HFFc6 (cell line): ENCODE measurements at regions not wholly inside any gene's neighbourhood (a gene's known extent, or its start where the extent isn't known, plus 50 kb on each side); places are given as distances from the start of the nearest gene placed in this dataset.

ENCODE experiments used
- DNase-seq: peaks from one replicate; pipeline ENCODE4 v3.0.0-alpha.2; 2018
- H3K27ac Mint-ChIP-seq: 2 replicates; pipeline ENCODE4 v1.8.0; 2020; ENCODE audit warnings: mild to moderate bottlenecking, mixed read lengths
- H3K27me3 Mint-ChIP-seq: 2 replicates; pipeline ENCODE4 v1.8.0; 2021; ENCODE audit warnings: mild to moderate bottlenecking, moderate library complexity, mixed read lengths; ENCODE audit not compliant: insufficient read depth
- H3K36me3 Mint-ChIP-seq: 2 replicates; pipeline ENCODE4 v1.8.0; 2021; ENCODE audit warnings: low read depth, mixed read lengths
- H3K4me1 Mint-ChIP-seq: 2 replicates; pipeline ENCODE4 v1.8.0; 2020; ENCODE audit warnings: low read depth, mixed read lengths
- H3K4me3 Mint-ChIP-seq: 2 replicates; pipeline ENCODE4 v1.8.0; 2020; ENCODE audit warnings: mild to moderate bottlenecking, moderate library complexity, mixed read lengths
- H3K9me3 Mint-ChIP-seq: 2 replicates; pipeline ENCODE4 v1.8.0; 2020; ENCODE audit warnings: mild to moderate bottlenecking, mixed read lengths
- TF ChIP-seq, protein P1 (sequence below): fragments of 200-600 bp; sonication (generic); IDR thresholded peaks from 2 replicates; pipeline ENCODE4 v1.5.0; 2021; ENCODE audit warnings: antibody characterized with exemption, mild to moderate bottlenecking

DNA sequence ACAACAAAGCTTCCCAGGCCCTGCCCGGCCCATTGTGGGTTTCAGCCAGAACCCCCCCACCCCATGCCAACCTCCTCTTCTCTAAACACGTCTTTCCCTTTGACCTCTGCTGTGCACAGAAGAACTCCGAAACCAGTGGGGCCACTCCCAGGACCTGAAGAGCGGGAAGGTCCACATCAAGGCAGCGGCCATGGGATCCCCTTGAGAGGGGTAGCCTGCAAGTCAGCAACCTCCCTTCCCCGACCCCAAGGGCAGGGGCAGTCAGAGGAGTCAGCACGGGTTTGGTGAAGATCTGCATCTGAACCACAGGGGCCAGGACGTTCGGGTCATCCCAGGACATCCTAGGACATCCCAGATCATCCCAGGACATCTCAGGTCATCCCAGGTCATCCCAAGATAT, 379.9 kb upstream of the IRX4 start:
- Mint-ChIP-seq H3K4me3 (no peak overlapping the region), H3K36me3 (no peaks in the 10 kb centered on the region), H3K9me3 (peaks cover 22% of the 10 kb centered on the region), H3K4me1 (no peaks in the 10 kb centered on the region), H3K27ac (no peak overlapping the region), H3K27me3 (no peaks in the 10 kb centered on the region; the same call in none of the 2 replicates)
- DNase-seq: no peak
- TF ChIP-seq, protein P1, sequence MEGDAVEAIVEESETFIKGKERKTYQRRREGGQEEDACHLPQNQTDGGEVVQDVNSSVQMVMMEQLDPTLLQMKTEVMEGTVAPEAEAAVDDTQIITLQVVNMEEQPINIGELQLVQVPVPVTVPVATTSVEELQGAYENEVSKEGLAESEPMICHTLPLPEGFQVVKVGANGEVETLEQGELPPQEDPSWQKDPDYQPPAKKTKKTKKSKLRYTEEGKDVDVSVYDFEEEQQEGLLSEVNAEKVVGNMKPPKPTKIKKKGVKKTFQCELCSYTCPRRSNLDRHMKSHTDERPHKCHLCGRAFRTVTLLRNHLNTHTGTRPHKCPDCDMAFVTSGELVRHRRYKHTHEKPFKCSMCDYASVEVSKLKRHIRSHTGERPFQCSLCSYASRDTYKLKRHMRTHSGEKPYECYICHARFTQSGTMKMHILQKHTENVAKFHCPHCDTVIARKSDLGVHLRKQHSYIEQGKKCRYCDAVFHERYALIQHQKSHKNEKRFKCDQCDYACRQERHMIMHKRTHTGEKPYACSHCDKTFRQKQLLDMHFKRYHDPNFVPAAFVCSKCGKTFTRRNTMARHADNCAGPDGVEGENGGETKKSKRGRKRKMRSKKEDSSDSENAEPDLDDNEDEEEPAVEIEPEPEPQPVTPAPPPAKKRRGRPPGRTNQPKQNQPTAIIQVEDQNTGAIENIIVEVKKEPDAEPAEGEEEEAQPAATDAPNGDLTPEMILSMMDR: no peak

DNA sequence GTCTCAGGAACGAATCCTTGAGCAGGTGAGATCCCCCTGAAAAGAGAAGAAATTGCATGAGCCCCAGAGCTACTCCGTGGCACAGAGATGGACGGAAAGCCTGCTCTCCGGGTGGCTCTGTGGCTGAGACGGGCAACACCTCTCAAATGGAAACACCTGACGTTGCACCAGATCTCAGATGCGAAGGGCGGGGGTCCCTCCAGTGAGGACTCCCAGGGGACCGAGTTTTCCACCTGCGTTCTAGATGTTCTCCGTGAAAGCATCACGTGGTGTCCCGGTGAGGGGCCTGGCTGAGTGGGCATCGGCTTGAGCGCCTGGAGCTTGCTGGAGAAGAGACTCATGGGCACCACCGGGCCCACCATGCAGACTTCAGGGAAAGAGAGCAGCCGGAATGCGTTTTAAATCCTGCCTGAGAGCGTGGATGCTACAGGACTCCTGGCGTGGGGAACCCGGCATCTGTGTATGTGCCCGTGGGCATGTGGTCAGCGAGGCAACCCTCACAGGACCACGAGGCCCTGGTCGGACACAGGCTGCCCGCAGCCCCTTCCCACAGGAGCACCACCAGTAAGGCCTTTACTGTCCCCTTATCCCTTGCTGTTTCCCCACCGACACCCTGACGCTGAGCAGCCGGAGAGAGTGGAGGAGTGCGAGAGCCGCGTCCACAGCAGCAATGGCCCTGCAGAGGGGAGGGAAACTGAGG, 378.4 kb upstream of the IRX4 start:
- Mint-ChIP-seq H3K27me3 (no peaks in the 10 kb centered on the region; the same call in none of the 2 replicates), H3K4me1 (no peaks in the 10 kb centered on the region), H3K27ac (no peak overlapping the region), H3K36me3 (no peaks in the 10 kb centered on the region), H3K9me3 (peaks cover 35% of the 10 kb centered on the region), H3K4me3 (no peak overlapping the region)
- DNase-seq: no peak
- TF ChIP-seq, protein P1: no peak

DNA sequence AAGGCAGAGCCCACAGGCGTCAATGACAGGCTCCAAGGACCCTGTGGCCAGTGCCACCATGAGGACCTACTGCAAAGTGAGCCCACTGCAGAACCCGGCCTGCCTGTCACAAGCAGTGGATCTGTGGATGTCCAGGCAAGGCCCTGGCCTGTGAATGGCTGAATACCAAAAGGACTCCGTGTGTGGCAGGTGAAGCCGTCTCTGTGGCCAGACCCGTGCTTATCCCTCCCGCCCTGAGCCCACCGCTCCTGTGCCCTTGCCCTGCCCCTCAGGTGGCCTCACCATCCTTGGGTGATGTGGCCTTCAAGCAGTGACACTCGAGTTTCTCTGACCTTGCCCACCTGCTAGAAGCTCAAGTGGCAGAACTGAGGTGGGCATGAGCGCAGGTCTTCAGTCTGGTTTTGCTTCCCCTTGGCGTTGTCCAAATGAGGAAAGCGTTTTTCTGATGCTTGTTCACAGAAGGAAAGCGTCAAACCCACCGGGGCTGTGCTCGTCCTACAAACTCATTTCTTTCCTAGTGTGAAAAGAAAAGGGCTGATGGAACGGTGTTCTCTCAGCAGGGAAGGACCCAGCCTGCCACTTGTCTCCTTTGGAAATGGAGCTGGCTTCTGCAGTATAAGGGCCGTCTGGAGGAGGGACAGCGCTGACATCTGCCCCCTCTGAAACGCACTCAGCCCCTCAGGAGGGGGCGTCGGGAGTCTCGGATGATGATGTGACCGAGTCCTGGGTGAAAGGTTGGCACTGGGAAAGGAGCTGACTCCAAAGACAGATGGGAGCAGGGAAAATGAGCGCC, 377.7 kb upstream of the IRX4 start:
- Mint-ChIP-seq H3K4me3 (no peak overlapping the region), H3K36me3 (no peaks in the 10 kb centered on the region), H3K27ac (no peak overlapping the region), H3K27me3 (no peaks in the 10 kb centered on the region; the same call in none of the 2 replicates), H3K4me1 (no peaks in the 10 kb centered on the region), H3K9me3 (peaks cover 43% of the 10 kb centered on the region)
- TF ChIP-seq, protein P1: no peak
- no peak for DNase-seq

DNA sequence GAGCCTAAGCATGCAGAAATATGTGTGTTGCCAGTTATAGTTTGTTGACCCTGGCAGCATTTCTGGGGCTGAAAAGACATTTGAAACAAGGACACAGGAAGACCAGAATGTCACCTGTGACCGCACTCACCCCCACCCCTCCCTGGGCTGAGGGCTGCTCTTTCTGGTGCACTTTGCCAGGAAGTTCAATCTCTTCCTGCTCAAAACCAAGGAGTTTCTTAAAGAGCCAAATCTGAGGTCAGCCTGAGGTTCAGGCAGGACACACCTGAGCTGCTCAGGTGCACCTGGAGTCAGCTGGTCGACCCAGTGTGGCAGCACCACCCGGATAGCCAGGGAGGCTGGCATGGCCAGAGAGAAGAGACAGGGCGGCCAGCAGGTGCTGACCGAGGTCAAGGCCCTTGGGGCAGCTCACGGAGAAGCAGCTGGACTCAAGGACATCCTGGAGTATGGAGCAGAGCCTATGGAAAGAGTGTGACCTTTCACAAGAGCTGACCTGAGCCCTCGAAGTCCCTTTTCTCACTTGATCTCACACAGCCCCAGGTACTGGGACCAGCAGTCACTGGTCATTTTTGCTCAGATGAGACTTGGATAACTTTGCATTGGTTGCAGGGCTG, 376.9 kb upstream of the IRX4 start:
- peaks cover 43% of the 10 kb centered on the region for H3K9me3 Mint-ChIP-seq
- TF ChIP-seq, protein P1: no peak
- no peak overlapping the region for H3K4me3 Mint-ChIP-seq
- H3K27me3 Mint-ChIP-seq: no peaks in the 10 kb centered on the region; the same call in none of the 2 replicates
- H3K4me1 Mint-ChIP-seq: no peaks in the 10 kb centered on the region
- no peak for DNase-seq
- H3K36me3 Mint-ChIP-seq: no peaks in the 10 kb centered on the region
- no peak overlapping the region for H3K27ac Mint-ChIP-seq

DNA sequence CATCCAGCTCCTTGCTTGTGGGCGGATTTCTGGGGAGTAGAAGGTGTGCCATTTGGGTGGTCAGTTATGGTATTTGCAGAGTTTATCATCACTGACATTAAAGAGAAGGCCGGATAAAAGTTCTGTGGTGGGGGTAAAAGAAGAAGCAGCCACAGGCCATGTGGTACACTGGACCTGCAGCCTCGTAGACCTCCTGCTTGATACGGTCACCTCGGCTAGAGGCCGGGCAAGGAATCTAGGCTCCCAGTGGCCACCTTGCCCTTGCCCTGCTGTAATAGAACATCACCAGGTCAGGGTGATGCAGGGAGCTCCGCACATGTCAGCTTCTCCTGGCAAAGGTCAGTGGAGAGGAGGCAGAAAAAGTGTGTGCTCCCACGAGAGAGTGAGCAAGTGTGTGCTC, 376.1 kb upstream of the IRX4 start:
- Mint-ChIP-seq H3K27ac (no peak overlapping the region), H3K4me3 (no peak overlapping the region), H3K36me3 (no peaks in the 10 kb centered on the region), H3K4me1 (no peaks in the 10 kb centered on the region), H3K27me3 (no peaks in the 10 kb centered on the region; the same call in none of the 2 replicates), H3K9me3 (peaks cover 41% of the 10 kb centered on the region)
- TF ChIP-seq, protein P1: no peak
- no peak for DNase-seq
